HK-2 (cell line): ENCODE measurements at regions not wholly inside any gene's neighbourhood (a gene's known extent, or its start where the extent isn't known, plus 50 kb on each side); places are given as distances from the start of the nearest gene placed in this dataset.
"Not testable (repeated sequence)": the region's sequence is repeated elsewhere in the genome, so short reads cannot be mapped to it uniquely, and the experiment has no call there.

Experiments
- DNase-seq: peaks from one replicate; pipeline ENCODE4 v3.0.0-alpha.2; 2018; ENCODE audit not compliant: unreplicated experiment

DNA sequence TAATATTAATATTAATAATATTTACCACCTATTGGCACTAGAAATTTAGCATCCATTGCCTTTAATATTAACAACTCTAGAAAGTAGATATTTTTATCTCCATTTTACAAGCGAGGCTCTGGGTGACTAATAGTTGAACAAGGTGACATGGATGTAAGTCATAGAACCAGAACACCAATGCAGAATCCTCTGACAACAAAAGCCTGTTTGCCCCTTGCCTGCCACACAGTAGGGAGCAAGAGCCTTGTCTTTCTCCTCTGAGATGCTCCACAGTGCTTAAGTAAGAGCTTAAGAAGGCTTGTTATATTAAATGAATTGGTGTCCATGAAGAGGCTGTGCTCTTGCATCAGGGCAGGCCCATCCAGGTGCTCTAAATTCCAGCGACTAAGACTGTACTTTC, 51.2 kb upstream of the LBX1 start:
- no peak for DNase-seq

DNA sequence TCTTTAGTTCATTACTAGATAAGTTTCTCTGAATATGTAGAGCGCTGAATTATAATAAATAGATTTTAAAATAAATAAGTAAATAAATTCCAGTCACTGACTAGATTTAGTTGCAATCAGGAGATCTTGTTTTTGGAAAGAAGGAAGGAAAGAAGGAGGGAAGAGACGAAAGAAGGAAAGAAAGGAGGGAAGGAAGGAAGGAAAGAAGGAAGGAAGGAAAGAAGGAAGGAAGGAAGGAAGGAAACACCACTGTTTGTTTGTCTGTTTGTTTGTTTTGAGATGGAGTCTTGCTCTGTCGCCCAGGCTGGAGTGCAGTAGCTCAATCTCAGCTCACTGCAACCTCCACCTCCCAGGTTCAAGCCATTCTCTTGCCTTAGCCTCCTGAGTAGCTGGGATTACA, 51.7 kb upstream of the LBX1 start:
- not testable (repeated sequence) for DNase-seq

DNA sequence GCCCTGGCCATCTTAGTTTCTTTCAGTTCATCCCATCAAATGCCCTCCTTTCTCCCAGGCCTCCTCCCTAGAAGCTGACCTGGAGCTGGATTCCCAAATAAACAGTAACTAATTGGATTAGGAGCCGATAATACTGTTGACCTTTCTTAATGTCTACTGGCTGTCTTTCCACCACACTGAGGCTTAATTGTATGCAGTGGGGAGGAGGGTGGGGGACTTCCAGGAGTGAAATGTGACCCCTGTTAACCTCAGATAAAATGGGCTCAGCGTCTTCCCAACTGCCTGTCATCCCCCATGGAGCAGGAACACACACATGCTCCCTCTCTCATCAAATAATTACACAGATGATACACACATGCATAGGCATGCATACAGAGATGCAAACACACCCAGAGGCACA, 53.7 kb upstream of the LBX1 start:
- no peak for DNase-seq

DNA sequence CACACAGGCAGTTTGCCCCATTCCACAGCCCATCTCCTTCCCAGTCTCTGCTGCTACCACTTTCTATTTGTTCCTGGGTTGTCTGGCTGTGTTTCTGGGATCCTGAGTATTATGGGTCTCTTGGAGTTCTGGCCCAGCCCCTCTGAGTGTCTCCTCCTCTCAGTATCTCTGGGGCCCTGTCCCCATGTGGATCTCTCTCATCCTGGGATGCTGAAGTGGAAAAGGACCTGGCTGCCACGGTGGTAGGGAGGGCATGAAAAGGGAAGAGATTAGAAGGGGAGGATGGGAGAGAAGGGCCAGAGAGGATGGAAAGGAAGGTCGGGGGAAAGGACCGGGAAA, 54.5 kb upstream of the LBX1 start:
- DNase-seq = no peak

DNA sequence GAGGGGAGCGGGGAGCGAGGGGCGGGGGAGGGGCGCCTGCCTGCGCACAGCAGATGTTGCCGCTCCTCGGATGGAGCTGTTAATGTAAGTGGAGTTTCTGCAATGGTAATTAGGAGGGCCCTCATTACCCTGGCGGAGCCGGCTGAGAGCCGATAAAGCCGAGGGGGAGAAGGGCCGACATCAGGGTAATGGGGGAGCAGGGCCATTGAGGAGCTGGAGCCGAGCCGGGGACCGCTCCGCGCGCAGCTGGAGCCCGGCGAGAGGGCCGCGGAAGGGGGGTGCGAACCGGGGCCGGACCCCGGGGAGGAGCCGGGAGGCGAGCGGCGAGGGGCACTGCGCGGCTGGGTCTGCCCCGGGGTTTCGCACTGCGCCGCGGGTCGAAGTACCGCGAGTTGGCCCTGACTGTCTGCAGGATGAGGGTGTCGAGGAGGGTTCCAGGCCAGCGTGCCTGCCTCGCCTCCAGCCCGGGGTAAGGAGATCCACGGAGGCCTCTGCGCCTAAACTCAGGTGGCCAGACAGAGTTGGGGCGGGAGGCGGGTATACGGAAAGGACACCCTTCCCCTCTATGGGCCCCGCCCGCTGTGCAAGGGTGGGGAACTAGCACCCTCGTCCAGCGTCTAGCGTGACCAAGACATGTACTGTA, 55.0 kb upstream of the LBX1 start:
- no peak for DNase-seq

DNA sequence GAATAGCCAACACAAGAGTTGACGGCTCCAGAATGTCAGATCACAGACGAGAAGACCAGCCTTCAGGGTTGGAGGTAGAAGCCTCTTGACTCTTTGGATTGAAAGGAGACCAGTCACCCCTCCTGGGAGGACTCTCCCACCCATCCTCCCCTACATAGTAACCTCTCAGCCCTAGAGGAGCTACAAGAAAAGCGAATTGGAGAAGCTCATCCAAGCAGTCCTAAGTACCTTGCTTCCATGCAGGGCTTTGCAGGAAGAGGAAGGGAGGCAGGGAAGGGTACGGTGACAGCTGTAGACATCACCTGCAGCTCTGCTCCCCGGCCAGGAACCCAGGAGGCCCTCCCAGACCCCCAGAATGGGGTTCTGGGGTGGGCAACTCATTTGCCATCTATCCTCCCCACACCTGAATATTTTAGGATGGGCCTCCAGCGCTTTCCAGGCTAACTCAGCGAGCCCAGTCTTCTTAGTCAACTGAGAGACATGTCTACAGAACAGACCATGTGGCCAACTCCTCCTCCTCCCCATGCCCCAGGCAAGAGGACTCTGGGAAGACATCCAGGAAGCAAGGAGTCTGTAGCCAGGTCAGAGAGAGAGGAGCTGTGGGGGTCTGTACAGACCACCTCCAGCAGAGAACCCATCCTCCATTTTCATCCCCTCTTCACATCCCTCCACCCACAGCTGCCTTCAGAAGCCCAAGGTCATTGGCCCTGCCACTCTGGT, 55.6 kb upstream of the LBX1 start:
- DNase-seq = no peak

DNA sequence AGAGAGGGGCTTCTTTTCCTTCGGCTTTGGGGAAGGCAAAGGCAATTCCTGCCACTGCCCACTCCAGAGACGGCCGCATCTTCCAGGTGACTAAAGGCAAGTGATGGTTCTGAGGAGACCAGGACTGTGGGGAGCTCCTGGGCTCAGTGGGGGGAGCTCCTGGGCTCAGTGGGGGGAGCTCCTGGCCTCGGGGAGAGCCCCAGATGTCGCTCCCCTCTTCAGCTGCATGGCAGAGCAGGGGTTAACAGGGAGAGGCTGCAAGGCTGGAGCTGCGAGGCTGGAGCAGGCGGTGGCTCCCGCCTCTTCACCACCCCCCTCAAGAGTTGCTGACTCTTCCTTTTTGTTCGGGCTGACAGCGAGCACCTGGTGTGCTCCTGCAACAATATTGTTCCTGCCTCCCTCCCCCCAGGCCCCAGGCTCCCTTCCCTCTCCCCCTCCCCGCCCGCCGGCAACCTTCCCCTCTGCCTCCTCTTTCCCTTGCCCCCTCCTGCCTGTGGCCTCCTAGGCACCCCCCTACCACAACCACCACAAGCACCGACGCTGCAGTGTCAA, 56.3 kb upstream of the LBX1 start:
- DNase-seq = no peak

DNA sequence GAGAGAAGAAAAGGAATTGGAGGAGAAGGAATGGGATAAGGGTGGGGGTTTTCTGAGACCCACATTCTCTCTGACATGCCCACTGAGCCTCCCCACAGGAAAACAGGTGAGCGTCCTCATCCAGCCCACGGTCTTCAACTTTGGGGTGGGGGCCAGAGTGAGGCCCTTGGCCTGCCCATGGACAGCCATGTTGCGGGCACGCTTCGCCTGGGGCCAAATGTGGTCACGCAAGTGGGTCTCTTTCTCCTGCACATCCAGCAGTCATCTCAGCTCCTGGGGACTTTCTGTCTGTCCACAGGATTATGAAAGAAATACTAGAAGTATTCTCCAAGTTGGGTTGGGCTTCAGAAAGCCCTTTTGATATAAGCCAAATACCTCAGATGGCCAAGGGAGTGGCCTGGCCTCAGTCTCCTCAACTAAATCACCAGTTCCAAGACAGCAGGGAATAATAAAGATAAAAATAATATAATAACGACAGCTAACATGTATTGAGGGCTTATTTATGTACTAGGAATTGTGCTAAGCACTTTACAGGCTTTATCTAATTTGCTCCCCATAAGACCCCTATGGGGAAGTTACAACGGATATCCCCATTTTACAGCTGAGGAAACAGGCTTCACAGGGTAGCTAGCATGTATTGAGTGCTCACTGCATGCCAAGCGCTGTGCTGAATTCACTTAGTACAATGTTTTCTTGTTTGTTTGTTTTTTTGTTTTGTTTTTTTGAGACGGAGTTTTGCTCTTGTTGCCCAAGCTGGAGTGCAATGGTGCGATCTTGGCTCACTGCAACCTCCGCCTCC, 57.2 kb upstream of the LBX1 start:
- DNase-seq = no peak

DNA sequence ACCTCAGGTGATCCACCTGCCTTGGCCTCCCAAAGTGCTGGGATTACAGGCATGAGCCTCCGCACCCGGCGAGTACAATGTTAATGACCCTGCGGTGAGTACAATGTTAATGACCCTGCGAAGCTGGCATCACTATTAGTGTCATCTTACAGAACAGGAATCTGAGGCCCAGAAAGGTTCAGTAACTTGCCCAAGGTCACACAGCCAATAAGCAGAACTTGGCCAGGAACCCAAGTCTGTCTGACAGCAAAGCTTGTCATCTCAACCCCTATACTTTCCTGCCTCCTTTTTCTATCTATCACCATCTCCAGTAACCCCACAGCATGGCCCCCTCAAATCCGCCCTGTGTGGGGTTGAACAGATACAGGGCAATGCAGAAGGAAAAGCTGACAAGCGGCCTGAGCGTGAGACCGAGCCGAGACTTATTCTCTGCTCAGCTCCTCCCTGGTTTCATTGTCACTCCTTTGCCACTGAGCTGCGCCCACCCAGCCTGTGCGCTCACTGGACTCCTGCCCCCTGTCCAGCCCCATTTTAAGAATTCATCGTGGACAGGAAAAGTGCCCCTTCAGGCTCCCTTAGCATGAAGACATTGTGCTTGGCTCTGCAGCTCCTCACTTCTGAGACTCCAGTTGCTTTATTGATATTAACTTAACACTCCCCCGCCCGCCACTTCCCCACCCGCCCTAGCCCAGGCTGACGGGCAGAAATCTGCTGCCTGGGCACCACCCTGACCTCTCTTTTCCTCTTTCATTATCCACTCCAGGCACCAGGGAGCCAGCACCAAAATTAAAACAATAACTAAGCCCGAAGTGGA, 58.1 kb upstream of the LBX1 start:
- no peak for DNase-seq

DNA sequence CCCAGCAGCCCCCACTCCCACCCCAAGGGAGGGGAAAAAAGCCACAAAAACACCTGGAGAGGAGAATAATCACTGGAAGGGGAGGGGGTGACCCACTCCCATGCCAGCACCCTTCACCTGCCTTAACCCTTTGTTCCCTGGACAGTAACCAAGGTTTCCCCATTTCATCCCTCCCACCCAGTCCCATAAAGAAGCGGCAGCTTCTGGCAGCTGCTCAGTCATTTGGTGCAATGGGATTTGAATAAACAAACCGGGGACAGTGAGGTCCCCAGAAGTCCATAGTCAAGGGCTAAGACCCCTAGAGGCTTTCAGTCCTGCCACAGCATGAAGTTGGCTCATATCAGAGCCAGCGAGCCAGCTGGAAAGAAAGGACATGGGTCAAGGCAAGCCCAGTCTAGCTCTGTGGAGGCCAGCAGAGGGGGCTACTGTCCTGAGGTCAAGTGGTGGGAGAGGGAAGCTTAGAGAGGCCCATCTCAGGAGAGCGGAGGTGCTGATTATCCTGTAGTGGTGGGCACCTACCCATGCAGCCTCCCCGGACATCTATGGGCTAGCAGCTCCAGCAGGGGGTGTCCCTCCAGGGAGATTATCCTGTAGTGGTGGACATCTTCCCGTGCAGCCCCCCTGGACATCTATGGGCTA, 58.9 kb upstream of the LBX1 start:
- DNase-seq = peak; percentile 14

DNA sequence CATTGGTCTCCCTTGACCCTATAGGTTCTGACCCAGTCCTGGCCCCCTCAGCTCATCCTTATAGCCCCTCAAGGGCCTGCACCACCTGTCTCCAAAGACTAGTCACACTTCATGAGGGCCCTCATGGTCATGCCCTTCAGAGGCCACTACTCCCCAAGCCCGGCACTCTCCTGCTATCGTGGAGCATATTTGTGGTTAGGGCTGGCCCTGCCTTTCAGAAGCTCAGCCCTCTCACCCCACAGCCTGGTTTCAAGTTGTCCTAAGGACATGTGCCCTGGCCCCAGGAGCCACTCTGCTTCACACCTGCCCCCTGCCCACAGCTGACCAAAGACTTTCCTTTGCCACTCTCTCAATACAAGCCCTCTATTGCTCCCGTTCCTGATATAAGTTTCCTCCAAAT, 60.3 kb upstream of the LBX1 start:
- no peak for DNase-seq

DNA sequence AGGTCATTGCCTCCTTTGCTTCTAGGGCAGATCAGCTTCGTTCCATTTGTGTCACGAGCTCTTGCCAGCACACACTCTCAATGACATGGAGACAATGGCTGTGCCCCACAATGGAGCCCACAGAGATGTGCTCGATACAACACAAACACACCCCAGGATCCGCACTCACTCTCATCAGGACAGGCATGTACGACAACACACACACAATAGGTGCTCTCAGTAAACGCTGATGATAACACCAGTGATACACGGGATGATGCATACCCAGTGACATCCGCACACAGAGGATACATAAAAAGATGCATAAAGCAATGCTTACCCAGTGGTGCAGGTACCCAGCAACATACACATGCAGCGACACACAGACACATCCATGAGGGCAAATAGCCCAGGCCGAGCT, 61.2 kb upstream of the LBX1 start:
- no peak for DNase-seq

DNA sequence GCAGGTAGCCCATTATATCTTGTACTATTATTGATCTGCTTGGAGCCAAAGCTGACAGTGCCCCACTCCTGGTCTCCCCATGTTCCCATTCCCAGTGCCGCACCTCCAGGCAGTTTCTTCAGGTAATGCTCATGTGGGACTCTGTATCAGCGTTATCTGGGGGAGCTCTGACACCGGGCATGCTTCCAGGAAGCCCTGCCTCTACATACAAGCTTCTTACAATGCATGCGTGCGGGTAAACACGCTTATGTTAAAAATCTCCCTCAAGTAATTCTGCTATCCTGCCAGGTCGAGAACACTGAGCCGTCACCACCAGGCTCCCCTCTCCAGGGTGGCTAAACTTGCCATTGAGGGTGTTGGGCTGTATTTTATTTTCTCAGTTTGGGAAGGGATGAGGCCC, 61.6 kb upstream of the LBX1 start:
- DNase-seq = no peak

DNA sequence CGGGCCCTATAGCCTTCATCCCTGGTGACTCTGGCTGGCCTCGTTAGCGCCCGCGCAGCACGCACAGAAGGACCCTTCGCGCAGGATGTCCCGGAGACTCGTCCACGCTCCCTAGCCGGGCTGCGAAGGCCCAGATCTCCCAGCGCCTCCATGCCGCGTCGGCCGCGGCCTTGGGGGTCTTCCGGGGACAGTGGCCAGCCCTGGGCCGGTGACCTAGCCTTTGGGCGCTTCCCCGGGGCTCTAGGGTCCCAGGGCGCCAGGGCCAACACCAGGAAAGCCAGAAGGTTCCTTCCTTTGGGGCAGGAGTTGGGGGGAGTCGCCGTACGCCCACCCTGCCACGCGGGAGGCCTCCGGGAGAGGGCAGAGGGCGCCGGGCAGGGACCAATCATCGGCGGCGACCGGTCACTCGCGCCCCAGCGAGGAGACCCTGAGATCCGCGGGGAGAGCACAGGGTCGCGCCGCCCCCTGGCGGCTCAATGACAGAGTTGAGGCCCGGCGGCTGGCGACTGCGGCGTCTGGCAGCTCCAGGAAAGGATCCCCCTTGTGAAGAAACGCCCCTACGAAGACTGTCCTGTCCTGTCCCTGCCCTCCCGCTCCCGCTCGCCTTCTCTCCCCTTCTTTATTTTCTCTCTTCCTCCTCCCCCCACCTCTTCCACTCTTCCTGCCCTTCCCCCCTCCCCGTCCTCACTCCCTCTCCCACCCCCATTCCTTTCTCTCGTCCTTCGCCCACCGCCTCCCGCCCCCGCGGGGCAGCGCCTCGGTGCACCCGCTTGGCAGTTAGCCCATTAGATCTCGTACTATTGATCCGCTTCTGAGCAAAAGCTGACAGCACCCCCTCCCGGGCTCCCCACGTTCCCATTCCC, 62.3 kb upstream of the LBX1 start:
- DNase-seq = peak; percentile 64

DNA sequence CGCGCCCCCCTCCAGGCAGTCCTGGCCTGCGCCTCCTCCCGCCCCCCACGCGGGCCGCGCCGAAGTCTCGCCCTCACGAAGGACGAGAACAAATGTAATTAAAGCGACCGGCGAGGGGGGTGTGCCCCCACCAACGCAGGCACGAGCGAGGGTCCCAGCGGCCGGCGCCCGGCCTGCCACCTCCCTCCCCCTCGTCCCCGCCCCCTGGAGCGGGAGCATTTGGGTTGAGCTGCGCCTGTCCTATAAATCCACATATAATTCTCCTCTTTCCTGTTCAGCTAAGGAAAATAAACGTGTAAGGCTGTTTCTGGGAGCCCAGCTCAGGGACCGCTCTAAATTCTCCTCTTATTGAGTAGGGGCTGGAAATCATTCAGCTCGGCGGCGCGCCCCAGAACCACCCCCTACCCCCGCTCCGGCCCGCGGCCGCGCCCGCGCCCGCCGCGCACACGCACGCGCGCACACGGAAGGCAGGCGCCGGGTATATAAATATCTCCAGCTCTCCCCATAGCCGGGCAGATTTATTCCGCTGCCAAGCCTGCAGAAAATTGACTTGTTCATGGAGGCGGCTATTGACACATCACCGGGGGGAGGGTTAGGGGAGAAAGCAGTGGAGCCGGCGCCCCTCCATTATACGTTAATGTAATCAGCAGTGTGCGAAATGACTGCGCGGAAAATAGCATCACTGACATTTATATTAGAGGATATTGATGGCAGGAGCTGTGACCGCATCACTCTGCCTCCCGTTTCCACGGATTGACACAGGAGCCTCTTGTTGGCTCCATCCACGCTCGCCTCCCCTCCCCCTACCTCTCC, 61.6 kb upstream of the BTRC start:
- DNase-seq = no peak

DNA sequence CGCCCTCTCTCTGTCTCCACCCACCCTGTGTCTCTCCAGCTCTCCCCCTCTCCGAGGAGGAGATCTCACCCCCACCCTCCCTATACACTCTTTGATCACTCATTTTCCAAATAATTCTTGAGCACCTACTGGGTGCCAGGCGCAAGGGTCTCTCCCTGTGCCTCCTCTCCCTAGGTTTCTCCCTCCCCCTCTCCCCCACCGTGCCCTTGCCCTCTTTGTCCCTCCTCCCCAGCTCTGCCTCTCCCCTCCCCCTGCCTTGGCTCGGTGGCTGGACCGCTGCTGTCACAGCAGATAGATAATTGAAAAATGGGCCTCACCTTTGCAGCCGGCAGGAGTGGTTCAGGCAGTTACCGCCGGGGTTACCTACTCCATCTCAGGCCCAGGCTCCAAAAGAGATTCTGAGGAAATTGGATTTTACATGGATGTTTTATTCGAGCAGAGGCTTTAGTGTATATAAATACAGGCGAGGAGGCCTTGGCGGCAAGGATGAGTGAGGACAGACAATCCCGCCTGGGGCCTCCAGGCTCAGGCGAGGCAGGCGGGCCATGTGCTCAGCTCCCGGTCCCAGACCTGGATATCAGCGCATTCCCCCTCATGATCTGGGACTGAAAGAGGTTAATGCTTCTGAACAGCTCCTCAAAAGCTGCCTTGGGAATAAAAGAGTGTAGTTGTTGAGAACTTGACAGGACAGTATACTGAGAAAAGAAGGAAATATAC, 60.8 kb upstream of the BTRC start:
- no peak for DNase-seq

DNA sequence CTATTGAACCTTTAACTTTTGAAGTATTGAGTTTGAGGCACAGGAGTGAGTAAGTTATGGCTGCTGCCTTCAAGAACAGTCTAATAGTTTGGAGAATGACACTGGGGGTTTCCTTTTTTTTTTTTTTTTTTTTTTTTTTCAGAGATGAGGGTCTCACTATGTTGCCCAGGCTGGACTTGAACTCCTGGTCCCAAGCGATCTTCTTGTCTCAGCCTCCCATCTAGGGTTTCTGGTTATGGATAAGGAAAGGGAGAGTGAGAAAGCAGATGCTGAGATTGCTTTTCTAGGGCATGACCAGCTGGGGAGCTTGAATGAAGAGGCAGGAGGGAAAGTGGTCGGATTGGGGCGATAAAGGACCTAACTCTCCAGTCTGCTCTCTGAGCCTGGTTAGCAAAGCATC, 59.9 kb upstream of the BTRC start:
- DNase-seq = no peak

DNA sequence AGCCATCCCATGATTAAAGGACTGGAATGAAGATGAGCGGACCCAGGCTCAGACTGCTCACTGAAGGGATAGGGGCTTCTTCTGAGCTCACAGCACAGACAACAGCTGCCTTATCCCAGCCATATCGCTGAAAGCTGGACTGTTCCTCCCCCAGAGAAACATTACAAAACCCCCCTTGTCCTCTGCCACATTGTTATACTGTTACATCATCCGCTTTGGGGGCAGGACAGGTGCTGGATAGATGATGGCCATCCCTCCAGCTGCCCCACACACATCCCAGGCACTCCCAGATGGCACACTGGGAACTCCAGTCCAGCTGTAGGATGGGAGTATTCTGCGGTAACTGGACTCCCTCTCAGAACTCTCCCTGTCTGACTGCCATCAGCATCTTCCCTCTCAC, 58.7 kb upstream of the BTRC start:
- DNase-seq = no peak

DNA sequence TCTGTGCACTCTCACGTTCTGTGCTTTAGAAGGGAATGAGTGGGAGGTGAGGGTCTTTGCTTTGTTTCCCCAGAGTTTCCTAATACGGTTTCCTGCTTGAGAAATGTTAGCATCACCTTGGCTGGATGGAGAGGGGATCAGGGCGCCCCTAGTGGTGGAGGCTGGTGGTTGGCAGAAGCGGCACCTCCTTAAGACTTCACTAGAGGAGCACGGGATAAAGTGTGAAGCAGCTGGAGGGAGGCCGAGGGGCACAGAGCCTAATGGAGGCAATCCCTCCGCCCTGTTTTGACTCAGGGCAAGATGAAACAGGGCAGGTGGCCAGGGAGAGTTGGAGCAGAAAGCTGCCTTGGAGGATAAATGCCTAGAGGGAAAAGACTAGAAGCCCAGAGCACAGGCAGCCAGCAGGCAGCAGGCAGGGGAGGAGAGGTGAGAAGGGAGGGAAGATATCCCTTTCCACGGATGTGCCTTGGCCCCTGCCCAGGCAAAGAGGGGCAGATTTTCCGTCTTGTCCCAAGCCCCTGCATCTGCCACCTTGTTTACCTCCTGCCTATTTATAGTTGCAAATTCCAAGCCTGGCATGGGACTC, 56.0 kb upstream of the BTRC start:
- peak; percentile 84 for DNase-seq
